RWPE2 (cell line): ENCODE measurements at regions not wholly inside any gene's neighbourhood (a gene's known extent, or its start where the extent isn't known, plus 50 kb on each side); places are given as distances from the start of the nearest gene placed in this dataset.
A peak's percentile ranks its signal among the peaks of the same experiment; 100 is the strongest.
"Not testable (repeated sequence)": the region's sequence is repeated elsewhere in the genome, so short reads cannot be mapped to it uniquely, and the experiment has no call there.

Experiments
- ATAC-seq: fragments of 200-7000 bp; cut with Tn5 transposase; 3 replicates; pipeline ENCODE4 v1.9.1; 2021; ENCODE audit warnings: low read depth
- DNase-seq: peaks from one replicate; pipeline ENCODE4 v3.0.0-alpha.2; 2020; ENCODE audit warnings: low spot score
- H3K27ac ChIP-seq: fragments of 450-650 bp; 2 replicates; pipeline ENCODE4 v1.5.1; 2017; ENCODE audit warnings: mild to moderate bottlenecking; ENCODE audit not compliant: poor library complexity, severe bottlenecking
- H3K27me3 ChIP-seq: fragments of 250-450 bp; sonication (Bioruptor Pico); 2 replicates; pipeline ENCODE4 v1.5.1; 2021; ENCODE audit warnings: mild to moderate bottlenecking, moderate library complexity; ENCODE audit not compliant: insufficient read depth, poor library complexity, severe bottlenecking
- H3K36me3 ChIP-seq: fragments of 250-450 bp; sonication (Bioruptor Pico); 2 replicates; pipeline ENCODE4 v1.5.1; 2020; ENCODE audit warnings: low read depth, mild to moderate bottlenecking, moderate library complexity
- H3K4me1 ChIP-seq: fragments of 250-450 bp; sonication (Bioruptor Pico); 2 replicates; pipeline ENCODE4 v1.5.1; 2021; ENCODE audit warnings: mild to moderate bottlenecking, moderate library complexity; ENCODE audit not compliant: insufficient read depth, poor library complexity, severe bottlenecking
- H3K4me3 ChIP-seq: fragments of 250-450 bp; sonication (Bioruptor Pico); 2 replicates; pipeline ENCODE4 v1.5.1; 2021; ENCODE audit warnings: mild to moderate bottlenecking, moderate library complexity; ENCODE audit not compliant: severe bottlenecking
- H3K9me3 ChIP-seq: fragments of 250-450 bp; sonication (Bioruptor Pico); 2 replicates; pipeline ENCODE4 v1.5.1; 2021; ENCODE audit warnings: mild to moderate bottlenecking, moderate library complexity; ENCODE audit not compliant: severe bottlenecking
- CTCF ChIP-seq: fragments of 450-650 bp; IDR thresholded peaks from one replicate; pipeline ENCODE4 v1.5.1; 2017; ENCODE audit warnings: mild to moderate bottlenecking, moderate library complexity; ENCODE audit not compliant: poor library complexity, severe bottlenecking

- Histone ChIP-seq H3K27me3 (no peaks in the 10 kb centered on the region), H3K4me1 (no peaks in the 10 kb centered on the region), H3K27ac (no peak overlapping the region), H3K9me3 (no peaks in the 10 kb centered on the region), H3K4me3 (no peak overlapping the region), H3K36me3 (no peaks in the 10 kb centered on the region)
- no peak for TF ChIP-seq CTCF
- DNase-seq (no peak), ATAC-seq (no peak)
Observed at GRCh38 chr2:16925145-16925544, 259.5 kb upstream of the CYRIA start.

GRCh38 chr2:16915341-16915755 is 249.7 kb upstream of the CYRIA start:
- not testable (repeated sequence) for H3K27me3 ChIP-seq, H3K9me3 ChIP-seq, H3K4me1 ChIP-seq, H3K4me3 ChIP-seq, H3K36me3 ChIP-seq, DNase-seq
- ATAC-seq, result peak; percentile 68
- peak overlapping the region; percentile 43 for H3K27ac ChIP-seq

GRCh38 chr2:16911746-16912145 is 246.1 kb upstream of the CYRIA start:
- Histone ChIP-seq H3K36me3 (no peaks in the 10 kb centered on the region), H3K9me3 (no peaks in the 10 kb centered on the region), H3K4me3 (no peak overlapping the region), H3K27ac (no peak overlapping the region), H3K27me3 (no peaks in the 10 kb centered on the region), H3K4me1 (no peaks in the 10 kb centered on the region)
- DNase-seq, result no peak
- no peak for TF ChIP-seq CTCF
- ATAC-seq, result no peak

GRCh38 chr2:16908656-16909055 is 243.0 kb upstream of the CYRIA start:
- no peaks in the 10 kb centered on the region for H3K36me3 ChIP-seq
- no peak for TF ChIP-seq CTCF
- H3K27ac ChIP-seq, result no peak overlapping the region
- no peaks in the 10 kb centered on the region for H3K9me3 ChIP-seq
- peak; percentile 70 for ATAC-seq
- no peaks in the 10 kb centered on the region for H3K27me3 ChIP-seq
- DNase-seq, result no peak
- H3K4me1 ChIP-seq, result no peaks in the 10 kb centered on the region
- no peak overlapping the region for H3K4me3 ChIP-seq

- Histone ChIP-seq H3K36me3 (no peaks in the 10 kb centered on the region), H3K27ac (no peak overlapping the region), H3K9me3 (no peaks in the 10 kb centered on the region), H3K27me3 (no peaks in the 10 kb centered on the region), H3K4me3 (no peak overlapping the region), H3K4me1 (no peaks in the 10 kb centered on the region)
- DNase-seq, result no peak
- TF ChIP-seq CTCF, result no peak
- ATAC-seq, result no peak
Observed at GRCh38 chr2:16907645-16908282, 242.1 kb upstream of the CYRIA start.

GRCh38 chr2:16905325-16905724 is 239.7 kb upstream of the CYRIA start:
- ATAC-seq, H3K4me3 ChIP-seq, H3K9me3 ChIP-seq, H3K27ac ChIP-seq, DNase-seq, H3K4me1 ChIP-seq, H3K27me3 ChIP-seq, H3K36me3 ChIP-seq: not testable (repeated sequence)
